Lung (tissue), 11 donors: ENCODE measurements at regions not wholly inside any gene's neighbourhood (a gene's known extent, or its start where the extent isn't known, plus 50 kb on each side); places are given as distances from the start of the nearest gene placed in this dataset.

Source experiments
- ATAC-seq: fragments of 200-7000 bp; cut with Tn5 transposase; one replicate; pipeline ENCODE4 v1.9.1; 2020; ENCODE audit warnings: moderate number of reproducible peaks; ENCODE audit not compliant: insufficient read depth, low FRiP score
- DNase-seq, 3 donors: peaks; one replicate each; pipeline ENCODE4 v3.0.0-alpha.2; 2013 to 2017
- H3K27ac ChIP-seq, 2 donors: one replicate each; pipeline ENCODE4 v1.5.1; 2013; ENCODE audit warnings: mild to moderate bottlenecking in 2 of 2, moderate library complexity in 2 of 2, control low read depth in 1 of 2, inconsistent platforms in 1 of 2, low read depth in 1 of 2, low read length in 1 of 2
- H3K27me3 ChIP-seq, 3 donors: one replicate each; pipeline ENCODE4 v1.5.1; 2013; ENCODE audit warnings: low read length in 2 of 3; ENCODE audit not compliant: control insufficient read depth in 3 of 3, insufficient read depth in 3 of 3
- H3K36me3 ChIP-seq, 4 donors: one replicate each; pipeline ENCODE4 v1.5.1; 2013; ENCODE audit warnings: low read length in 4 of 4, mild to moderate bottlenecking in 1 of 4, moderate library complexity in 1 of 4; ENCODE audit not compliant: control insufficient read depth in 4 of 4, insufficient read depth in 4 of 4
- H3K4me1 ChIP-seq, 5 donors: one replicate each; pipeline ENCODE4 v1.5.1; 2013; ENCODE audit warnings: low read length in 5 of 5, mild to moderate bottlenecking in 2 of 5, moderate library complexity in 1 of 5; ENCODE audit not compliant: control insufficient read depth in 5 of 5, insufficient read depth in 5 of 5
- H3K4me3 ChIP-seq: one replicate; pipeline ENCODE4 v1.5.1; 2013; ENCODE audit warnings: mild to moderate bottlenecking, control low read depth, moderate library complexity
- H3K9ac ChIP-seq, 2 donors: one replicate each; pipeline ENCODE4 v1.5.1; 2013; ENCODE audit warnings: low read length in 2 of 2, control low read depth in 1 of 2; ENCODE audit not compliant: insufficient read depth in 1 of 2
- H3K9me3 ChIP-seq, 4 donors: one replicate each; pipeline ENCODE4 v1.5.1; 2013; ENCODE audit warnings: low read length in 3 of 4, mild to moderate bottlenecking in 1 of 4, moderate library complexity in 1 of 4; ENCODE audit not compliant: control insufficient read depth in 4 of 4, insufficient read depth in 3 of 4
- CTCF ChIP-seq: IDR thresholded peaks from 2 replicates; pipeline ENCODE4 v1.5.1; 2012; ENCODE audit warnings: mild to moderate bottlenecking; ENCODE audit errors: control extremely low read depth, extremely low read depth
- WGBS, 2 donors: extraction: QIAGEN DNeasy Blood & Tissue Kit; methylation state at CpG; one replicate each; pipeline ENCODE4 v1.1.7; 2013; 5-methylcytosine and 5-hydroxymethylcytosine counted together
- donor health status: control.
- donor health status: control.
- donor health status: Bipolar disorder and iron deficiency.
- donor health status: healthy.
- donor health status: DM: yes; HTN: yes; CAD: no.

- Histone ChIP-seq H3K27ac (no peak overlapping the region), H3K27me3 (no peaks in the 10 kb centered on the region), H3K4me1 (peaks cover 0 to 17% (median 0%) of the 10 kb centered on the region in 5 donors), H3K36me3 (no peaks in the 10 kb centered on the region), H3K9me3 (no peaks in the 10 kb centered on the region), H3K4me3 (no peak overlapping the region), H3K9ac (no peak overlapping the region)
- ATAC-seq (no peak), DNase-seq (no peak)
- no peak for TF ChIP-seq CTCF
- WGBS, 2 donors, result 76 to 95% methylated on average over 3 of the region's 3 CpGs
Observed at GRCh38 chr18:45241271-45241670, 374.0 kb upstream of the SLC14A2 start.

GRCh38 chr18:45241982-45242565 lies 373.2 kb upstream of the SLC14A2 start:
- H3K4me1 ChIP-seq, result peaks cover 0 to 17% (median 0%) of the 10 kb centered on the region in 5 donors
- H3K27me3 ChIP-seq, result no peaks in the 10 kb centered on the region
- no peak overlapping the region for H3K27ac ChIP-seq
- no peak for DNase-seq
- no peak overlapping the region for H3K9ac ChIP-seq
- WGBS, 2 donors, result 90 to 94% methylated on average over 8 of the region's 8 CpGs
- no peak for TF ChIP-seq CTCF
- H3K4me3 ChIP-seq, result no peak overlapping the region
- H3K9me3 ChIP-seq, result no peaks in the 10 kb centered on the region
- H3K36me3 ChIP-seq, result no peaks in the 10 kb centered on the region
- ATAC-seq, result no peak

GRCh38 chr18:45243340-45244110 lies 371.8 kb upstream of the SLC14A2 start:
- no peak for TF ChIP-seq CTCF
- Histone ChIP-seq H3K27ac (peak overlapping the region in 1 of 2 donors; percentile 29), H3K4me3 (no peak overlapping the region), H3K27me3 (no peaks in the 10 kb centered on the region), H3K9me3 (no peaks in the 10 kb centered on the region), H3K36me3 (no peaks in the 10 kb centered on the region), H3K9ac (no peak overlapping the region), H3K4me1 (peaks cover 0 to 27% (median 3%) of the 10 kb centered on the region in 5 donors)
- ATAC-seq (no peak), DNase-seq (no peak)
- 79% methylated on average over 7 of the region's 7 CpGs for WGBS, 2 donors
